GM10266 (cell line): ENCODE measurements at regions not wholly inside any gene's neighbourhood (a gene's known extent, or its start where the extent isn't known, plus 50 kb on each side); places are given as distances from the start of the nearest gene placed in this dataset.

Experiments
- DNase-seq: peaks from one replicate; pipeline ENCODE4 v3.0.0; 2012; ENCODE audit errors: extremely low spot score
- TF ChIP-seq, protein P1 (sequence below): IDR thresholded peaks from 2 replicates; pipeline ENCODE4 v1.5.1; 2012; ENCODE audit warnings: mild to moderate bottlenecking, low read depth; ENCODE audit not compliant: control insufficient read depth, insufficient read depth; ENCODE audit errors: missing control alignments

DNA sequence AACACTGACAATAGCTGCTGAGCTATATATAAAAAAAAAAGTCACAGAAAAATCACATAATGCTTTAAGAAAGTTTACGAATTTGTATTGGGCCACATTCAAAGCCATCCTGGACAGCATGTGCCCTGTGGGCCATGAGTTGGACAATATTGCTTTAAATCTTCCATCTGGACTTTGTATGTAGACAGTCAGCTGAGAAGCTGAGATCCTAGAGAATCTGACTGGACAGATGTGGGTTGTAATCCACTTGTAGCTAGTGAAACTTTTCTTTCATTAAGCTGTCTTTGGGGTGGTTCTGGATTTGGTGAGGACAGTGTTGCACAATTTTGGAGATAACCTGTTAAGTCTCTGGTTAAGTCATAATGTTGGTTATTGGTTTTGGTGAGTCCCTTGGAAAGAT is 824.5 kb downstream of the CCSER2 start:
- TF ChIP-seq, protein P1, sequence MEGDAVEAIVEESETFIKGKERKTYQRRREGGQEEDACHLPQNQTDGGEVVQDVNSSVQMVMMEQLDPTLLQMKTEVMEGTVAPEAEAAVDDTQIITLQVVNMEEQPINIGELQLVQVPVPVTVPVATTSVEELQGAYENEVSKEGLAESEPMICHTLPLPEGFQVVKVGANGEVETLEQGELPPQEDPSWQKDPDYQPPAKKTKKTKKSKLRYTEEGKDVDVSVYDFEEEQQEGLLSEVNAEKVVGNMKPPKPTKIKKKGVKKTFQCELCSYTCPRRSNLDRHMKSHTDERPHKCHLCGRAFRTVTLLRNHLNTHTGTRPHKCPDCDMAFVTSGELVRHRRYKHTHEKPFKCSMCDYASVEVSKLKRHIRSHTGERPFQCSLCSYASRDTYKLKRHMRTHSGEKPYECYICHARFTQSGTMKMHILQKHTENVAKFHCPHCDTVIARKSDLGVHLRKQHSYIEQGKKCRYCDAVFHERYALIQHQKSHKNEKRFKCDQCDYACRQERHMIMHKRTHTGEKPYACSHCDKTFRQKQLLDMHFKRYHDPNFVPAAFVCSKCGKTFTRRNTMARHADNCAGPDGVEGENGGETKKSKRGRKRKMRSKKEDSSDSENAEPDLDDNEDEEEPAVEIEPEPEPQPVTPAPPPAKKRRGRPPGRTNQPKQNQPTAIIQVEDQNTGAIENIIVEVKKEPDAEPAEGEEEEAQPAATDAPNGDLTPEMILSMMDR: no peak

DNA sequence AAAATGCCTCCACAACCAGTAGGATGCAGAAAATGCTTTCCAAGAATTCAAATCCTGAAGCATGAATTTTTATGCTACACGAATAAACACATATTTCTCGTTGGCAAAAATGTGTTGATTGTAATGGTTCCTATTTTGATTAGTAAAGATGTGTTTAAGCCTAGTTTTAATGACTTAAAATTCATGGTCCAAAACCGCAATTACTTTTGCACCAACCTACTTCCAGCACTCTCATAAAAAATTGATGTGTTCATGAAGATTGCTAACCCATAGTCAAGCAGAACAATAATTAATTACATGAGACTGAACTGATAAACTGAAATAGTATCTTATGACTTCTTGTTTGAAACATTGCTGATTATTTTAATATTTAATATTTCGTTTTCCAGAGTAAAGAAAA is 828.8 kb downstream of the CCSER2 start:
- TF ChIP-seq, protein P1: no peak
- no peak for DNase-seq

More for the DNA sequence above, 824.5 kb downstream of the CCSER2 start:
- DNase-seq: no peak

DNA sequence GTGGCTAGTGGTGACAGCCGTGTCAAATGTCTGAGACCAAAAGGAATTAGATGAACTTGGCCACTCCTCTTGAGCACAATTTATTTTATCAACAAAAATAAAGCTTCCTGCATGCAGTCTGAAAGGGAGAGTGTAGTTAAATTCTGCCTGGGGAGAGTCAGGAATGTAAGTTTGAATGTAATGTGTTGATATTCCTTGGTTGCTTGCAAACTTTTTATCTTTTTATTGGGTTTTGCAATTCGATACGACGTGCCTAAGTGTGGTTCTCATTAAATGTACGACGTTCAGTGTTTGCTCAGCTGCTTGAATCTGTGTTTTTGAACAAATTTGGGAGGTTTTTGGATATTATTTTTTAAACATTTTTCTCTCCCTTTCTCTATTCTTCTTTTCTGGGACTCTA is 839.9 kb downstream of the CCSER2 start:
- TF ChIP-seq, protein P1: no peak
- no peak for DNase-seq

DNA sequence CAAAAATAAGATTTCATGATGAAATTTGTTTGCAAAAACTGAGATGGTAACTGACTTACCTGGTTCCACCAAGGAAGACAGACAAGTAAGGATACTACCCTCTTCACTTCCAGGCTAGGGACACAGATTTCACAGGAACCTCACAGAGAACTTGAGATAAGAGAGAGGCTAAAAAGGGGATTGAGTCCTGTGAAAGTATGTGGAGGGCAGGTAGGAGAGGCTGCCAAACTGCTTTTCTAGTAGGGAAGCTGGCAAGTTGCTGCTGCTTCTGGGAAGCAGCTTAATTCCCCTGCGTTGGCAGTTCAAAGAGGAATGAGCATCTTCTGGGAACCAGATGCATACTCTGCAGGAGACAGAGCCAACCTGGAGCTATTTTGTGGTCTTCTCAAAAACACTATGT is 841.6 kb downstream of the CCSER2 start:
- no peak for DNase-seq
- TF ChIP-seq, protein P1: no peak

DNA sequence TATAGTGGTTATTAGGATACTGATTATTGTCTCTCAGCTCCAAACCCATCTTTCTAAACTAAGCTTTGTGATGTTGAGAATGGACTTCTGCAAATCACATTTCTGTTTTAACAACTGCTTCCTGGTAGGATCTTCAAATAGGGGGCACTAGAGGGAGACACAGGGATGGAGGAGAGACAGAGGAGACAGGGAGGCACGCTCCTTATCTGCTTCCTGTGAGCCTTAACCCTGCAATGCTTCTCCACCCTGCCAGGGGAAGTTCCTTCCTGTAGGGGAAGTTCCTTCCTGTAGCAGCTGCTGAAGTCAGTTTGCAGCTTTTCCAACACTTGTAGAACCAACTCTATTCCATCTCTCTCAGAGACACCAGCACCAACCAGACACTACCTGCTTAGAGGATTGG is 847.2 kb downstream of the CCSER2 start:
- no peak for DNase-seq
- TF ChIP-seq, protein P1: no peak

DNA sequence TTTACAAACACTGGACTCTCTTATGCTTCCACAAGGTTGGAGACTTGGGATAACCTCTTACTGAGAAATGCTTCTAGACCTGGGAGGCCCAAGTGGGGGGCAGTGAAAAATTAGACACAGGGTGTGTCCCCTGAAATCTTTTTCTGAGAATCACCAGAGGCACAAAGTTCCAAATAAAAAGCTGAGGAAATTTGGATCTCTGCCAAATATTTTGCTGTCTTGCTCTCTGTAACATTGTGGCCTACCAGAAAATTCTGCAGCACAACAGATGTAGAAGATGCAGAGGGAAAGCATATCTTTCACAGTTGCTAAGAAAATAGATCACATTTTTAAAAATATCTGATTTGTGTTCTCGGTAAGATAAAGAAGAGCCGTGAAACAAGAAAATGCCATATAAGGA is 849.4 kb downstream of the CCSER2 start:
- TF ChIP-seq, protein P1: no peak
- no peak for DNase-seq

DNA sequence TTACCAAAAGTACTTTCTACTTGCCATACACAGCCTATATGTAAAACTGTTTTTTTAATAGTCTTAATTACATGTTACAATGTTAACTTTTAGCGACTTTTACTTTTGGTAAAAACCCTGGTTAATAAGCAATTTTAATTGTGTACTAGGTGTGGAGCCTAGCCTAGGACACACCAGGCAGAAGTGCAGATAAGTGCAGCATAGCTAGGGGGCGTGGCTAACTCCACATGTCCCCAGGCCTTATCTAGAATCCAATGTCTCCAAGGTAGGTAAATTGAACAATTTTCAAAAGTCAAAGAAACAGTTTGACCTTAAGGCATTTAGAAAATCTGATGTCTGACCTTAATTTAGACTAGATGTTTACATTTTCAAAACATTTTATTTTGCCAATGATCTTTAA is 858.7 kb downstream of the CCSER2 start:
- TF ChIP-seq, protein P1: no peak

More for the DNA sequence above, 858.7 kb downstream of the CCSER2 start:
- DNase-seq: no peak
